BJ (cell line): ENCODE measurements at regions not wholly inside any gene's neighbourhood (a gene's known extent, or its start where the extent isn't known, plus 50 kb on each side); places are given as distances from the start of the nearest gene placed in this dataset.

Experiments used
- CTCF ChIA-PET: fragments of 350-600 bp; formaldehyde crosslinking; extraction: SDS; loops from one replicate; lab custom pipeline; 2021; ENCODE audit warnings: antibody characterized with exemption, inconsistent platforms; lab: Yijun Ruan, JAX
- POLR2A ChIA-PET: fragments of 300-600 bp; sonication (Branson Sonifier 250); formaldehyde crosslinking; extraction: SDS; loops from one replicate; lab custom pipeline; 2021; ENCODE audit warnings: antibody characterized with exemption; lab: Charles Lee
- DNase-seq: peaks from one replicate; pipeline ENCODE4 v3.0.0-alpha.2; 2011; ENCODE audit warnings: low read depth
- H3K27me3 ChIP-seq: 2 replicates; pipeline ENCODE4 v1.6.0; 2011; ENCODE audit warnings: low read length; ENCODE audit not compliant: control insufficient read depth, insufficient read depth
- H3K36me3 ChIP-seq: 2 replicates; pipeline ENCODE4 v1.5.1; 2011; ENCODE audit warnings: low read length; ENCODE audit not compliant: control insufficient read depth, insufficient read depth
- H3K4me3 ChIP-seq: 2 replicates; pipeline ENCODE4 v1.5.1; 2011; ENCODE audit warnings: low read depth, mild to moderate bottlenecking, control low read depth, low read length
- TF ChIP-seq, protein P1 (sequence below): IDR thresholded peaks from 2 replicates; pipeline ENCODE4 v1.5.1; 2011; ENCODE audit warnings: low read depth, mild to moderate bottlenecking, control low read depth, inconsistent platforms, low read length, moderate library complexity; ENCODE audit not compliant: insufficient read depth

GRCh38 chrX:124925681-124926080 lies 394.0 kb upstream of the TEX13C start:
- ChIA-PET CTCF (no interaction called here), POLR2A (no interaction called here)
- no peak for DNase-seq
- no peaks in the 10 kb centered on the region for H3K36me3 ChIP-seq
- H3K4me3 ChIP-seq: no peak overlapping the region
- TF ChIP-seq, protein P1, sequence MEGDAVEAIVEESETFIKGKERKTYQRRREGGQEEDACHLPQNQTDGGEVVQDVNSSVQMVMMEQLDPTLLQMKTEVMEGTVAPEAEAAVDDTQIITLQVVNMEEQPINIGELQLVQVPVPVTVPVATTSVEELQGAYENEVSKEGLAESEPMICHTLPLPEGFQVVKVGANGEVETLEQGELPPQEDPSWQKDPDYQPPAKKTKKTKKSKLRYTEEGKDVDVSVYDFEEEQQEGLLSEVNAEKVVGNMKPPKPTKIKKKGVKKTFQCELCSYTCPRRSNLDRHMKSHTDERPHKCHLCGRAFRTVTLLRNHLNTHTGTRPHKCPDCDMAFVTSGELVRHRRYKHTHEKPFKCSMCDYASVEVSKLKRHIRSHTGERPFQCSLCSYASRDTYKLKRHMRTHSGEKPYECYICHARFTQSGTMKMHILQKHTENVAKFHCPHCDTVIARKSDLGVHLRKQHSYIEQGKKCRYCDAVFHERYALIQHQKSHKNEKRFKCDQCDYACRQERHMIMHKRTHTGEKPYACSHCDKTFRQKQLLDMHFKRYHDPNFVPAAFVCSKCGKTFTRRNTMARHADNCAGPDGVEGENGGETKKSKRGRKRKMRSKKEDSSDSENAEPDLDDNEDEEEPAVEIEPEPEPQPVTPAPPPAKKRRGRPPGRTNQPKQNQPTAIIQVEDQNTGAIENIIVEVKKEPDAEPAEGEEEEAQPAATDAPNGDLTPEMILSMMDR: no peak
- no peaks in the 10 kb centered on the region for H3K27me3 ChIP-seq

DNA sequence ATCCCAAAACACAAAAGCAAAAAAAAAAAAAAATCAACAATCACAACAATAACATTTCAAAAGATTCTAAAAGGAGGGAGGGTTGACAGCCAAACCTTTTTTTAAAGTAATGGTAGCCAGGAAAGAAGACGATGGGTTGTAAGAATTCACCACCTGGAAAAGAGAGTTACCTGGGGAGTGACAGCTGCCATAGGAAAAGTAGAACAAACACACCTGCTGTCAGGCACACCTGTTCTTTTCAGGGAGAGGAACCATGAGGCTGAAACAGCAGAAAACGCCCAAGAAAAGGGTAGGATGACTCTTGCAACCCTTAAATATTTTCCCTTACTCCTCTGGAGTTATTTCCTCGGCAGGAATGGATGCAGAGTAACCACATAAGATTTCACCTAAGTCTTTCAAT lies 388.4 kb upstream of the TEX13C start:
- ChIA-PET POLR2A (no interaction called here), CTCF (no interaction called here)
- Histone ChIP-seq H3K27me3 (no peaks in the 10 kb centered on the region), H3K4me3 (no peak overlapping the region), H3K36me3 (no peaks in the 10 kb centered on the region)
- no peak for DNase-seq
- TF ChIP-seq, protein P1: no peak

DNA sequence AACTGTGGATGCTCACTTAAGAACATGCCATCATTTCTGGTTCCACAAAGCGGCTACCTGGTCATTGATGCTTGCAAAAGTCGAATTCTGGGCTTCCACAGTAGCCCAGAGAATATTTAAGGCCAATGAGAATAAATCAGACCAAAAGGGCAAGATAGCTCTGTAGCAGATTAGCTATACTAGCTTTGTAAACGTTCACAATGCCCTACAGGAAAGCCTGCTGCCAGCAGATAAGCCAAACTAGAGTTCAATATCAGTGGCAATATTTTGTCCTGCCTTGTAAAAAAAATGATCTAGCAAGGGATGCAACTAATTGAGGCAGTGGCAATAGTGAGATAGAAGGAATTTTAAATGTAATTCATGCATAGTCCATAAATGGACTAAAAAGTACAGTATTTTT lies 387.7 kb upstream of the TEX13C start:
- Histone ChIP-seq H3K4me3 (no peak overlapping the region), H3K36me3 (no peaks in the 10 kb centered on the region), H3K27me3 (no peaks in the 10 kb centered on the region)
- ChIA-PET POLR2A (no interaction called here), CTCF (no interaction called here)
- no peak for DNase-seq
- TF ChIP-seq, protein P1: no peak

GRCh38 chrX:124938715-124939114 lies 381.0 kb upstream of the TEX13C start:
- H3K4me3 ChIP-seq: no peak overlapping the region
- H3K36me3 ChIP-seq: no peaks in the 10 kb centered on the region
- TF ChIP-seq, protein P1: no peak
- CTCF ChIA-PET: no interaction called here
- no peak for DNase-seq
- H3K27me3 ChIP-seq: no peaks in the 10 kb centered on the region
- POLR2A ChIA-PET: no interaction called here

DNA sequence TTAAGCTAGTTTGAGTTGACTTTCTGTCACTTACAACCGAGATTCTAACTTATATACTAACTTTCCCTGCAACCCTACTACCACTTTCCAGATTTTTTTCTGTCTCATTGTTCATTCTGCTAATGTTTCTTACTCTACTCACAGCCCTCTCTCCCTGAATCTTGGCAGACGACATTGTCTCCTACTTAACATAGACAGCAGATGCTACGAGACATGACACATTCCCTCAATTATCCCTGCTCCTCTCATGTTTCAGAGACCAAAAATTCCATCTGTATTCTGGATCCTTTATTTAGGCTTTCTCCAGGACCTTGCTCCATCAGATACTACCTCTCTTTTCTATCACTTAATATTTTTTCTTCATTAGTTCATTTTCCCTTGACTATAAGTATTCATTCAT lies 379.1 kb upstream of the TEX13C start:
- no peaks in the 10 kb centered on the region for H3K27me3 ChIP-seq
- CTCF ChIA-PET: interaction anchor here (0.6 kb wide), 1 partner anchor 38 kb away, joined by 3 read pairs; no protein-coding TSS in a partner anchor
- DNase-seq: no peak
- H3K4me3 ChIP-seq: no peak overlapping the region
- H3K36me3 ChIP-seq: no peaks in the 10 kb centered on the region
- TF ChIP-seq, protein P1: no peak
- POLR2A ChIA-PET: no interaction called here
